IPS-NIHi11 (cell line): ENCODE measurements at regions not wholly inside any gene's neighbourhood (a gene's known extent, or its start where the extent isn't known, plus 50 kb on each side); places are given as distances from the start of the nearest gene placed in this dataset.
"Not testable (repeated sequence)": the region's sequence is repeated elsewhere in the genome, so short reads cannot be mapped to it uniquely, and the experiment has no call there.

Experiments used
- DNase-seq: peaks from one replicate; pipeline ENCODE4 v3.0.0; 2012; ENCODE audit warnings: mixed read lengths, low spot score

DNA sequence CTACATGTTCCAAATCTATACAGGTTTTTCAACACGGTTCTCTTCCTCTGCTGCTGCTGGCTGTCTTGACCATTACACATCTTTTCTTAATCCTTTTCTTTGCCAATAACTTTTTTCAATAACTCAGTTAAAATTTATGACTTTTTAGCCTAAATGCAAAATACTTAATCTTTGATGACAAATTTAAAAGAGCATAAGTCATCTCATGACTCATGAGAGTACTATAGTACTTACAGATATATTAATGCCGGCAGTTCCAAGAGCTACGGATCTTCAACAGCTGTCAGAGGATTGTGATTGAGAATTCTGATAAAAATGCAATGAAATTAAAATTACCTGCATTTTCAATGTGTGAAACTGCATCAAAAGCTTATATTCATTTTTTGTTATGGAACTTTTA is 105.5 kb downstream of the KPNA2 start:
- no peak for DNase-seq

DNA sequence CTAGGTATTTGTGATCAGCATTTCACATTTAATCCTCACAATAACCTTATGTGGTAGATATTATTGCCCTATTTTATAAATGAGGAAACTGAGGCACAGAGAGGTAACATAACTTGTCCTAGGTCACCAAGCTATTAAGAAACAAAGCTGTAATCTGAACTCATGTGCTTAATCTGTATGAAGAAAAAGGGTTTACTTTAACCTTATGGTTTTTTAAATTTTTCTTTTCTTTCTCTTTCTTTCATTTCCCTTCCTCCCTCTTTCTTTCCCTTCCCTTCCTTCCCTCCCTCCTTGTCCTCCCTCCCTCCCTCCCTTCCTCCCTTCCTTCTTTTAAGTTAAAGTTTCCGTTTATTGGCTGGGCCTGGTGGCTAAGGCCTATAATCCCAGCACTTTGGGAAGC is 105.2 kb upstream of the AMZ2 start:
- DNase-seq = no peak

DNA sequence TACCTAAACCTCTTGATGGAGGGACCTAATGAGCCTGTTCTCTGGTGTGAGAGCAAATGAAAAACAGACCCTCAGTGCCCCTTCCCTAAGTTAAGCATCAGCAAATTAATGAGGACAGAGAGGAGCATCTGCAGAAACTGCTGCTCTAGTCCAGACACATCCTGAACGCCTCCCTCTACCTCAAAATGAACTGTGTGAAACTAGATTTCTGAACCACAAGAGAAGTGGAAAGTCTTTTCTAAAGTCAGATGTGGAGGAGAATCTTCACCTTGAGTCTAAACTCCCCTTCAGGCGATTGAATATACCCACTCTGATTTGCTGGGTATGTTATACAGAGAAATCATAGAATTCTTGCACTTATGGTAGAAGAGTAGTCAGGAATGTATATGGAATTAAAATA is 104.4 kb upstream of the AMZ2 start:
- DNase-seq = no peak

DNA sequence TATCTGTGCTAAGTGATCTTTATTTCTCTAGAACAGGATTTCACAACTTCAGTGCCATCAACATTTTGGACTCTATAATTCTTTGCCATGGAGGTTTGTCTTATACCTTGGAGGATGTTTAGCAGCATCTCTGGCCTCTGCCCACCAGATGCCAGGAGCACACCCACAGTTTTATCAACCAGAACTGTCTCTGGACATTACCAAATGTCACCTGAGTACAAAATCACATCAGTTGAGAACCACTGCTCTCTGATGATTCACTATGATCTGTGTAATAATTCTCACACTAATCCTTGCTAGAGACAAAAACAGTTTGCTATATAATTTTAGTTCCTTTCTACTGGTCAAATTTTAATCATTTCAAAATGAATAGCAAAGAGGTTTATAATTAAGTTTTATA is 102.8 kb upstream of the AMZ2 start:
- DNase-seq = no peak

DNA sequence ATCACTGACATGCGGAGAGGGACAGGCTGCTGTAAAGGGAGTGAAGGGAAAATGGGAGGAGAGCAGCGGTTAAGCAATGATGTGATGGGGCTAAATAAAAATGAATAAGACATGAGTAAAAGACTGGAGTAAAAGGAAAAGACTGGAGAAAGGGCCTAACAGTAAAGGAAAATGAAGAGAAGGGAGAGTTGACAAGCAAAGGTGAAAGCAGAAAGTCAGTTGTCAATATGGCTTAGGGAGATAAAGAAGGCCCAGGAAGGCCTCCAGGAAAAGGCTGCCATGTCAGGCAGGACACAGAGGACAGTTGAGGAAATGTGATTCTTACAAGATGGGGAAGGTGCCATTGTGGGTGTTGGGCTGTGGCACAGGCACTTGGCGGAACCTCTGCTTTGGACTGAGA is 98.9 kb upstream of the AMZ2 start:
- DNase-seq = no peak

DNA sequence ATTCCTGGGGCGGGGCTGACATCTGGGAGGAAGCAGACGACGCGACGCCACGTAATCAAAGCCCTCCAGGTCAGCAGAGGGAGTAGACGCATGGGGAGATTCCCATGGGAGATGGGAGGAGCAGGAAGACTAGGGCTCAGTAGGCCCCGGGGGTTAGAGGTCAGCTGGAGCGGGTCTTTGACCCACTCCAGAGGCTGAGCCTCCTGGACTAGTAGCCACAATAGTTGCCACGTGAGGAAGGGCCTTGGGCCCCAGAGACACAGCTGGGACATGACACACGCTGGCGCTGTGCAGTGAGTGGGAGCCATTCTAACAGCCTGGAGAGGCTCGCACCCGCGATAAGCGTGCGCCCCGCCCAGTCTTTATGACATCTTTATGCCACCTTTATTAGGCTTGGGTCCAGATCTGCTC is 95.7 kb upstream of the AMZ2 start:
- no peak for DNase-seq

DNA sequence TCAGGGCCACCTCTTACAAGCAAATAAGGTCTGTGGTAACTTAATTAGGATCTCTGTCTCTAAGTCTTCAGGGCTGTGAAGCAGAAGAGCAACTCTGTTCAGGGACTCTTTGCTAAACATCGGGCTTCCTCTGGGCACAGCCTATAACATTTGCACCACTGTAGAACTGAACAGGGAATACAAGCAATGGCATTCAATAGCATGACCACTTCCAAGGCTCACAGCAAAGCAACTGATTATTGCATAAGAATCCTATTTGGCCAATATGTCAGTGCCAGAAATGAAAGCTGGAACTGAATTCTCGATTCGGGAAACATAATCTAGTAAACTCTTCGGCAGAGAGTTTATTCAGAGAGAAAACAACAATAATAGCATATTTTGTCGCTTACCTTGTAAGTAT is 92.2 kb upstream of the AMZ2 start:
- no peak for DNase-seq

DNA sequence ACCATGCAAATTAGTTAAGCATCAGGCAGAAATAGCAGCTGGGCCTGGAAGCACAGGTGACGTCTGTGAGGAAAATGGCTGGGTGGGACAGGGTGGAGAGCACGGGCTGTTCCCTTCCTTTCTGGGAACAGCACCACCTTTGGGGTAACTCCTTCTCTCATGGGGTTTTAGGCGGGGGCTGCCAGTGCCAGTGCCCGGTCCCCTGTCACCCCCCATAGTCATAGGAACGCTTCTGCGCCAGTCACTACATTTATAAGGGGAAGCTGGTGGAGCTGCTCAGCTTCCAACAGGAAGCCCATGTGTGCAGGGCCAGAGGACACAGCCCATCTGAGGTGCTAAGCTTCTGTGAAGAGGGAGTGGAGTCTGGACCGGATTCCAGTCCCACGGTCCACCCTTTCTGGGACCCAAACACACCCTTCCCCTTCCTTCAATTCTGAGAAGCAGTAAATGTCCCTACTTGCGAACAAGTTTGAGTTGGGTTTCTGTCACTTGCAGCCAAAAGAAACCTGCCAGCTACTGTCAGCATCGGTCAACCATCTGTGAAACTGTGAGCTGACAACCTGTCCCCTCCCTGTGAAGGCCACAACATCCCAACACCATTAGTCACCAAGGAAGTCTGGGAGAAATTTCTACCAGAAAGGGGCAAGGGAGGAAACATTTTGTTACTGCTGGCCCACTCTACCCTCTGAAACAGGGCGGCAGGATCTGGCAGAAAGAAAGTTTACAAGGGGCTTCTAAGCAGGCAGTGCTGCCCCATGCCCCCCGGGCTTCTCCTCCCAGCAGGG is 86.0 kb upstream of the AMZ2 start:
- no peak for DNase-seq

DNA sequence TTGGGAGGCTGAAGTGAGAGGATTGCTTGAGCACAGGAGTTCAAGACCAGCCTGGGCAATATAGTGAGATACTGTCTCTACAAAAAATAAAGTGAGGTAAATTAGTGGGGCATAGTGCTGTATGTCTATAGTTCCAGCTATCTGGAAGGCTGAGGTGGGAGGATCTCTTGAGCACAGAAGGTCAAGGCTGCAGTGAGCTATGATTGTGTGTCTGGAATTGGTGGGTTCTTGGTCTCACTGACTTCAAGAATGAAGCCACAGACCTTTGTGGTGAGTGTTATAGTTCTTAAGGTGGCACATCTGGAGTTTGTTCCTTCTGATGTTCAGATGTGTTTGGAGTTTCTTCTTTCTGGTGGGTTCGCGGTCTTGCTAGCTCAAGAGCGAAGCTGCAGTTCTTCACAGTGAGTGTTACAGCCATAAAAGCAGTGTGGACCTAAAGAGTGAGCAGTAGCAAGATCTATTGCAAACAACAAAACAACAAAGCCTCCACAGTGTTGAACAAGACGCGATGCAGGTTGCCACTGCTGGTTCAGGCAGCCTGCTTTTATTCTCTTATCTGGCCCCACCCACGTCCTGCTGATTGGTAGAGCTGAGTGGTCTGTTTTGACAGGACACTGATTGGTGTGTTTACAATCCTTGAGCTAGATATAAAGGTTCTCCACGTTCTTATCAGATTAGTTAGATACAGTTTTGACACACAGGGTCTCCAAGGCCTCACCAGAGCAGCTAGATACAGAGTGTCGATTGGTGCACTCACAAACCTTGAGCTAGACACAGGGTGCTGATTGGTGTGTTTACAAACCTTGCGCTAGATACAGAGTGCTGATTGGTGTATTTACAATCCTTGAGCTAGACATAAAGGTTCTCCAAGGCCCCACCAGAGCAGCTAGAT is 79.3 kb upstream of the AMZ2 start:
- not testable (repeated sequence) for DNase-seq

DNA sequence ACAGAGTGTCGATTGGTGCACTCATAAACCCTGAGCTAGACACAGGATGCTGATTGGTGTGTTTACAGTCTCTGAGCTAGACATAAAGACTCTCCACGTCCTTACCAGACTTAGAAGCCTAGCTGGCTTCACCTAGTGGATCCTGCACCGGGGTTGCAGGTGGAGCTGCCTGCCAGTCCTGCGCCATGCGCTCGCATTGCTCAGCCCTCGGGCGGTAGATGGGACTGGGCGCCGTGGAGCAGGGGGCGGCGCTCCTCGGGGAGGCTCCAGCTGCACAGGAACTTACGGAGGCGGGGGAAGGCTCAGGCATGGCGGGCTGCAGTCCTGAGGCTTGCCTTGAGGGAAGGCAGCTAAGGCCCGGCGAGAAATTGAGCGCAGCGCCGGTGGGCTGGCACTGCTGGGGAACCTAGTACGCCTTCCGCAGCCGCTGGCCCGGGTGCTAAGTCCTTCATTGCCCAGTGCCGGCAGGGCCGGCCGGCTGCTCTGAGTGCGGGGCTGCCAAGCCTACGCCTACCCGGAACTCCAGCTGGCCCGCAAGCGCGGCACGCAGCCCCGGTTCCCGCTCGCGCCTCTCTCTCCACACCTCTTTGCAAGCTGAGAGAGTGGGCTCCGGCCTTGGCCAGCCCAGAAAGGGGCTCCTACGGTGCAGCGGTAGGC is 78.5 kb upstream of the AMZ2 start:
- DNase-seq = not testable (repeated sequence)

DNA sequence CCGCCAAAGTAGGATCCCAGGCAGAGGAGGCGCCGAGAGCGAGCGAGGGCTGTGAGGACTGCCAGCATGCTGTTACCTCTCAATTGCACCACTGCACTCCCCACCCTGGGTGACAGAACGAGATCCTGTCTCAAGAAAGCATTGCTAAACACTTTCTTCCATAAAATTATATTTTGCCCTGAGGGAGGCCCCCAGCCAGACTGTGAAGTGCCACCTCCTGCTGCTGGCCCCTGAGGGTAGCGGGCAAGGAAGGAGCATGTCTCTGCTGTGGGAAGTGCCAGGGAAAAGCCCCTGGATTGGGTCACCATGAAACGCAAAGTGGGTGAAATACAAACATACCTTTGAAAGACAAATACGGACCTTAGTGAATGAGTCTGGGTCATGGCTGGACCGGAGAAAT is 78.0 kb upstream of the AMZ2 start:
- DNase-seq = no peak

DNA sequence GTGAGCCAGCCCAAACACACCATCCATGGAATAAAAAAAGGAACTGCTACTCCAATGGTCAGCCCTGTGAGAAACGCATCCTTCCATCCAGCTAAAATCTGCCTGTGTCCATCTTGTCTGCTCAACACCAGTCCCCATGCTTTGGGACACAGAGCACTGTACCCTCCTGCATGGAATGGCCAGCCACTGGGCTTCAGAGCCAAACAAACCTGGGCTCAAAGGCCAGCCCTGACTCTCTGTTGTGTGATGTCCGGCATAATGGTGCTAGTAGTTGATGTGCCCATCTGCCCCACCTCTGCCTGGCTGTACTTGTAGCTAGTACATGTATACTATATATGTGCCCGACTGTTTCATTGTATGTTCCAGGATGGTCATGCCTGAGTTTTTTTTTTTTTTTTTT is 77.6 kb upstream of the AMZ2 start:
- DNase-seq = no peak

DNA sequence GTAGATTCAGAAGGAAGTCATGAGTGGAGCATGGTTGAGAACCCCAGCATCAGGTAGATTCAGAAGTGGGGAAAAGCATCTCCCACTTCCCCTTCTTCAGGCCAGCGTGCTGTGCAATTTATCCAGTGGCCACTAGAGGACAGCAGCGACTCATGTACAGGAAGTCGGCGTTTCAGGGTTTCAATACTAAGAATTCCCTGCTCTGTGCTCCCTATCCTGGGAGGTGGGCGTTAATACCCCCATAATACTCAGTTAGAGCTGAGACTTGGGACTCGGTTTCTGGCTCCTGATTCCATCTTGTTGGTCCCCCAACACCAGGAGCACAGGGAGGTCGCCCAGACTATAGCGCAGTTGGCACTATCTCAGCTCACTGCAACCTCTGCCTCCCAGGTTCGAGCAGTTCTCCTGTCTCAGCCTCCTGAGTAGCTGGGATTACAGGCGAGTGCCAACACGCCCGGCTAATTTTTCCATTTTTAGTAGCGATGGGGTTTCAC is 75.3 kb upstream of the AMZ2 start:
- DNase-seq = peak; percentile 57

DNA sequence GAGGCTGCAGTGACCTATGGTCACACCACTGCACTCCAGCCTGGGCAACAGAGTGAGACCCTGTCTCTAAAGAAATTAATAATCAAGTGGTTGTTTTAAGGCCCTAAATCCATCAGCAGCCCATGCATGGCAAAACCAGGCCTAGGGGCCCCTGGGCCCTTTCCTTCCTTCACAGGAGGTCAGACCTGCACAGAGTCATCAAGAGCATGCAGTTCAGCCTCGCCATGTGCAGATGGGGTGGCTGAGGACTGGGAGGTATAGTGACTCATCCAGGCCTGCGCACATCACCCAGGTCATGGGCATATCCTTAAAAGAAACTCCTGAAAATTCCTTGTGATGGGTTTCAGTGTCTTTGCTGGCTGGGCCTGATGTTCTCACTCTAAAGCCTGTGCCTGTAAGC is 72.4 kb upstream of the AMZ2 start:
- DNase-seq = no peak

DNA sequence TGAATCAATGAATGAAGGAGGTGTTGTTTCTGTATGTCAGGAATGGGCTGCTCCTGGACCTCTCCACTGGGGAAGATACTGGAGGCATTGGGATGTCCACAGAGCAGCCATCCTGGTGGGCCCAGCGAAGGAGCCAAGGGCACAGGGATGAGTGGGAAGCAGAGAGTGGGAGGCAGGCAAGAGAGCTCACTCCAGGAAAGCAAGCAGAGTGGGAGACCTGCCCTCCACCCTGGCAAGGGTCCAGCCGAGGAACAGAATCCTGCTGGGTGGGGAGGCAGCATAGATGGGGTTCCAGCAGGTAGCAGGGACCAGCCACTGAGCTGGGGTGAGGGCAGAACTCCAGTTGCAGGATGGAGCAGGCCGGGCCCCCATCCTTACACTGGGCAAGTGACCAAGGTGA is 71.9 kb upstream of the AMZ2 start:
- no peak for DNase-seq

DNA sequence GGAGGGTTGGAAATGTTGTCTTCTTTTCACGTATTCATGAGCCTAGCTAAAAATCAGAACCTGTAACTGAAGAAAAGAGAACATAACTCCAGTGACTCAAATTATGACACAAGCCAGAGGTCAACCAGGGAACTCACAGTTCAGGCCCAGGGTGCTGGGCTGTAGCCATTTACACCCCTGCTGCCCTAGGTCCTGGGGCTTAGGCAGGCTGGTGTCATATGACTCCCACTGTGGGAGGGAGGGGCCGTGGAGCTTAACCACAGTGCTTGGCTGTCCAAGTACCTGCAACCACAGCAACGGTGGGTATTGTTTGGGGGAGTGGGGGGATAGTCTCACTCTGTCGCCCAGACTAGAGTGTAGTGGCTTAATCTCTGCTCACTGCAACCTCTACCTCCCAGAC is 71.1 kb upstream of the AMZ2 start:
- DNase-seq = no peak

DNA sequence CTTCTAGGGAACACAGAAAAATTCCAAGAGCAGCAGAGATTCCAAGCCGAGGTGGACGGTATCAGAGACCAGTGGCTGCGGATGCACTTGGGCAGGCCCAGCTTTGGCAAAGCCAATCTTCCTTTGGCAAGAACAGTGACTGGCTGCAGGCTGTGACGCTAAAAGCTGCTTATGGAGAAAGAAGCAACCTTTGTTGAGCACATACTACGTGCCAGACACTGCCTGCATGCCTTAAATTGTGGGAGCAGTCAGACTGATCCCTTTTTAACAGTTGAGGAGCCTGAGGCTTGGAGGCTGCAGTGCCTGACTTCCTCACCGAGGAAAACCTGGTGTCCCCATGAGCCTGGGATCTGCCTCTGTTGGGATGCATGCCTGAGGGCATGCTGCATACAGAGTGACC is 69.0 kb upstream of the AMZ2 start:
- DNase-seq = no peak

DNA sequence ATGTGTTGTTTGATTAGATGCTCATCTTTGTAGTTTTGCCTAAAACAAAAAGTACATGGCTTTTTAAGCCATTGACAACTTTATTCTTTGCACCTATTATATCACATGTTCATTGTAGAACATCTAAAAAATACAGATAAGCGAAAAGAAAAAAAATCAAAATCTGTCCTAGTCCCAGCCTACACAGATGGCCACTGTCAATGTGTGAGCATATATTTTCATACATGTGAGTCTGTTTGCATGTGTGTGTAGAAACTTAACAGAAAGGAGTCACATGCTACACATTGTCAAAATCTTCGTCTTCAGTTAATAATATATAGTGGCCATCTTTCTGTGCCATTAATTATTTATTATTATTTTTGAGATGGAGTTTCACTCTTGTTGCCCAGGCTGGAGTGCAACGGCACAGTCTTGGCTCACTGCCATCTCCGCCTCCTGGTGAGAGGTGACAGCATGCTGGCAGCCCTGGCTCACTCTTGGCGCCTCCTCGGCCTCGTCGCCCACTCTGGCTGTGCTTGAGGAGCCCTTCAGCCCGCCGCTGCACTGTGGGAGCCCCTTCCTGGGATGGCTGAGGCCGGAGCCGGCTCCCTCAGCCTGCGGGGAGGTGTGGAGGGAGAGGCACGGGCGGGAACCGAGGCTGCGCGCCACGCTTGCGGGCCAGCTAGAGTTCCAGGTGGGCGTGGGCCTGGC is 68.5 kb upstream of the AMZ2 start:
- no peak for DNase-seq

DNA sequence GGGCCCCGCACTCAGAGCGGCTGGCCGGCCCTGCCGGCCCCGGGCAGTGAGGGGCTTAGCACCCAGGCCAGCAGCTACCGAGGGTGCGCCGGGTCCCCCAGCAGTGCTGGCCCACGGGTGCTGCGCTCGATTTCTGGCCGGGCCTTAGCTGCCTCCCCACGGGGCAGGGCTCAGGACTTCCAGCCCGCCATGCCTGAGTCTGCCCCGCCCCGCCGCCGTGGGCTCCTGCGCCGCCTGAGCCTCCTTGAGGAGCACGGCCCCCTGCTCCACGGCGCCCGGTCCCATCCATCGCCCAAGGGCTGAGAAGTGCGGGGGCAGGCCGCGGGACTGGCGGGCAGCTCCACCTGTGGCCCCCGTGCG is 67.9 kb upstream of the AMZ2 start:
- DNase-seq = no peak

DNA sequence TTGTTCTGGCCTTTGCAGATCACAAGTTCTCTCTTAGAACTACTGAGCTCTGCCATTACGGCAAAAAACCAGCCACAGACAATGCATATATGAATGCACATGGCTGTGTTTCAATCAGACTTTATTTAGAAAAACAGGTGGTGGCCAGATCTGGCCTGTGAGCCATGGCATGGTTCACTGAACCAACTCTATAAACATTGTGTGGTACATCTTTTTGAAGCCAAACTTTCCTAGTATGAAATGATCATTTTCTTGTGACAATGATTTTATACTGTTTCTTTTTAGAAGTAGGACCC is 65.9 kb upstream of the AMZ2 start:
- DNase-seq = no peak

DNA sequence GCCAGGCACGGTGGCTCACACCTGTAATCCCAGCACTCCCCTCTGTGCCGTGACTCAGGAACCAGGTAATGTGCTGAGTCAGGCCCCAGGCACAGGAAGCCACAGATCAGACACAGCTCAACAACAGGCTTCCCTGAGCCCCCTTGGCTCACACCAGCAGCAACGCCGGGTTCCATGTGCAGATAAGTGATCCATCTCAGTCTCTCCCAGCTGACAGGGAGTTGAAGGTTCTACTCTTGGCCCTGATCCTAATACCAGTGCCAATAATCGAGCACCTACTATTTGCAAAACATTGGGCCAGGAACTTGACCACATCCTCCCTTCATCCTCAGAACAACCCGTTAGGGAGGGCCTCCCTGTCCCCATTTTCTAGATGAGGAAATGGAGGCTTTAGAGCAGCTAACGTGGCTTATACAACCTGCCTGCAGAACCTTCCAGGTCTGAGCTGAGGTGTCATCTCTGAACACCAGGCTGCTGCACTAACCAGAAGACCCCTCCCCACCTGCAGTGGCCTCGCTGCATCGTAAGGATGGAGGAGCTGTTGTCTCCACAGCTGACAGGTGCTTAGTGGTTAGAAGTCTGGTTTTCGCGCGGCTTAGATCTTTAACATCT is 64.8 kb upstream of the AMZ2 start:
- DNase-seq = peak; percentile 36

DNA sequence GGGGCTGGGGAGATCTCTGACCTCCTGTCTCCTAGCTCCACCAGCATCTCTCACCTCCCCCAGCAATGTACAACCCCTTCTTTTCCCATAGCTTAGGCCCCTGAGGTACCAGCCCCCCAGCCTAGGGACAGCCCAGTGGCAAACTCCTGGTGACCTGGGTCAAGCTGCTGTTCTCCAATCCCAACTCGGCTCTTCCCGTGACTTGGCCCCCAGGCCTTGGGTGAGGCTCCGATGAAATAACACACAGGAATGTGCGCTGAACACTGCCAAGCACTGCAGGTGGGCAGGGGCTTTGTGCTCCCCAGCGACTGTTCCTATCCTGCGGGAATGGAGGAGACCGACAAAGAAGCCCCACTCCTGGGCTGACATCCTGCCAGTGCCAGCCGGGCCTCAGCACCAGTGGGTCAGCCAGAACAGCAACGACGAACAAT is 63.7 kb upstream of the AMZ2 start:
- DNase-seq = peak; percentile 32
